Upper lobe of right lung (tissue), 1 donor: ENCODE measurements at regions not wholly inside any gene's neighbourhood (a gene's known extent, or its start where the extent isn't known, plus 50 kb on each side); places are given as distances from the start of the nearest gene placed in this dataset.

Source experiments
- ATAC-seq: fragments of 200-7000 bp; cut with Tn5 transposase; one replicate; pipeline ENCODE4 v1.9.1; 2020; ENCODE audit warnings: mild to moderate bottlenecking, moderate library complexity
- DNase-seq: peaks from one replicate; pipeline ENCODE4 v3.0.0-alpha.2; 2020
- H3K27ac ChIP-seq: fragments of 200-600 bp; one replicate; pipeline ENCODE4 v1.8.0; 2022
- H3K27me3 ChIP-seq: fragments of 200-600 bp; one replicate; pipeline ENCODE4 v1.8.0; 2022; ENCODE audit warnings: mild to moderate bottlenecking
- H3K36me3 ChIP-seq: fragments of 200-600 bp; one replicate; pipeline ENCODE4 v1.8.0; 2022
- H3K4me1 ChIP-seq: fragments of 200-600 bp; one replicate; pipeline ENCODE4 v1.8.0; 2022
- H3K4me3 ChIP-seq: fragments of 200-600 bp; one replicate; pipeline ENCODE4 v1.8.0; 2022; ENCODE audit warnings: mild to moderate bottlenecking
- H3K9me3 ChIP-seq: fragments of 200-600 bp; one replicate; pipeline ENCODE4 v1.8.0; 2022
- CTCF ChIP-seq: fragments of 200-600 bp; IDR thresholded peaks from one replicate; pipeline ENCODE4 v1.8.0; 2022; ENCODE audit warnings: antibody characterized with exemption
- intact Hi-C: fragments of 100-400 bp; cut with DNase I; formaldehyde crosslinking; loops from one replicate; pipeline ENCODE4 v1.11.0; 2022
- donor health status: DM: no; HTN: yes; CAD: no; lungs with severe emphysema.

- intact Hi-C loops = no loop called here
- DNase-seq (no peak), ATAC-seq (no peak)
- Histone ChIP-seq H3K9me3 (no peaks in the 10 kb centered on the region), H3K27ac (no peak overlapping the region), H3K27me3 (no peaks in the 10 kb centered on the region), H3K36me3 (no peaks in the 10 kb centered on the region), H3K4me1 (no peaks in the 10 kb centered on the region), H3K4me3 (no peak overlapping the region)
- TF ChIP-seq CTCF = no peak
These were observed 245.3 kb upstream of the HTR2A start for GRCh38 chr13:47142105-47142504.

DNA sequence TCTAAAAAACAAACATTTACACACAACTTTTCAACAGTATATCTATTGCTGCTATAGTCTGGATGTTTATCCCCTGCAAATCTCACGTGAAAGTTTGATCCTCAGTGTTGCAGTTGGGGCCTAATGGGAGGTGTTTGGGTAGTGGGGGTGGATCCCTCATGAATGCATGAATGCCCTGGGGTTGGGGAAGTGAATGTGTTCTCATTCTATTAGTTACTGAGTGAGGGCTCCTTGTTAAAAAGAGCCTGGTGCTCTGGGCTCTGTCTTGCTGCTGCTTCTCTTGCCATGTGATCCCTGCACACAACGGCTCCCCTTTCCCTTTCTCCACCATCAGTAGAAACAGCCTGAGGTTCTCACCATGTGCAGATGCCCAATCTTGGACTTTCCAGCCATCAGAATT is 242.7 kb upstream of the HTR2A start:
- Histone ChIP-seq H3K4me3 (no peak overlapping the region), H3K4me1 (no peaks in the 10 kb centered on the region), H3K36me3 (no peaks in the 10 kb centered on the region), H3K27me3 (no peaks in the 10 kb centered on the region), H3K9me3 (no peaks in the 10 kb centered on the region), H3K27ac (no peak overlapping the region)
- no peak for DNase-seq
- intact Hi-C loops = no loop called here
- TF ChIP-seq CTCF = no peak
- no peak for ATAC-seq

GRCh38 chr13:47136504-47136941 is 239.7 kb upstream of the HTR2A start:
- TF ChIP-seq CTCF = no peak
- intact Hi-C loops = no loop called here
- H3K27me3 ChIP-seq = no peaks in the 10 kb centered on the region
- no peak overlapping the region for H3K4me3 ChIP-seq
- ATAC-seq (no peak), DNase-seq (no peak)
- H3K9me3 ChIP-seq = no peaks in the 10 kb centered on the region
- H3K27ac ChIP-seq = no peak overlapping the region
- H3K36me3 ChIP-seq = no peaks in the 10 kb centered on the region
- H3K4me1 ChIP-seq = no peaks in the 10 kb centered on the region

DNA sequence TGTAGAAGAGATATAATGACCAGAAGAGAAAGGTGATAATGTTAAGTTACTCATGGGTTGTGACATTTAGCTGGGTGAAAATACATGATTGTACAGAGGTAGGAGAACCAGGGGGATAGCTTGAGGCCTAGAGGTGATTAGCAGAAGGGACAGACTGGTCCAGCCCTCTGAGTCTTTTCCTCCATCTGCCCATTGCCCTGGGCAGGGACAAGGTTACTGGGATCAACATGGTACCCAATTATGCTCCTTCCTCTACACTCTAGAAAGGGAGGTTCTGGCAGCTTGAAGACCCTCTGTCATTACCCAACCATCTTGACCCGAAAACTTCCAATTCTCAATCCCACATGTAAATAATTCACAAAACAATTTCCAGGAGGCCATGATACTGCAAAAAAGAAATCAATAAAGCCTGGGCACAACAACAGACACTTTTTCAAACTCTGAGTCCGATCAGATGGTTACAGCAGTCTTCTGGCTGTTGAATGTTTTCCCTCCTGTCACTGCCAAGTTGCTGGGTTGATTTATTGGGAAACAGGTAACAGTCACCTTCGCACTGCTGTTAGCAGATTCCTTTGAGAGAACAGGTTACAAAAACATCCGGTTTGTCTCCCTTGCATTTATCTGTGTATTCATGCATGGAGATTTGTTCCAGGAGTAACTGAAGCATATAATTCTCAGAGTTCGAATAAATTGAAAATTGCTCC is 239.1 kb upstream of the HTR2A start:
- H3K4me3 ChIP-seq = no peak overlapping the region
- TF ChIP-seq CTCF = no peak
- no peaks in the 10 kb centered on the region for H3K27me3 ChIP-seq
- intact Hi-C loops = no loop called here
- no peak for ATAC-seq
- DNase-seq = no peak
- no peak overlapping the region for H3K27ac ChIP-seq
- no peaks in the 10 kb centered on the region for H3K9me3 ChIP-seq
- no peaks in the 10 kb centered on the region for H3K36me3 ChIP-seq
- H3K4me1 ChIP-seq = no peaks in the 10 kb centered on the region

- Histone ChIP-seq H3K36me3 (no peaks in the 10 kb centered on the region), H3K27me3 (no peaks in the 10 kb centered on the region), H3K27ac (no peak overlapping the region), H3K9me3 (no peaks in the 10 kb centered on the region), H3K4me3 (no peak overlapping the region), H3K4me1 (no peaks in the 10 kb centered on the region)
- ATAC-seq (no peak), DNase-seq (no peak)
- intact Hi-C loops = no loop called here
- TF ChIP-seq CTCF = no peak
These were observed 238.2 kb upstream of the HTR2A start for GRCh38 chr13:47134939-47135489.
